ENCODE measurements at regions not wholly inside any gene's neighbourhood (a gene's known extent, or its start where the extent isn't known, plus 50 kb on each side); places are given as distances from the start of the nearest gene placed in this dataset.

- DNase-seq (ENCODE audit: low read depth), result no peak
These were observed 296.3 kb downstream of the GPAM start for GRCh38 chr10:111887266-111887665.

- no peak for DNase-seq (ENCODE audit: low read depth)
These were observed 293.5 kb downstream of the GPAM start for GRCh38 chr10:111890046-111890445.

GRCh38 chr10:111916011-111916410 lies 267.6 kb downstream of the GPAM start:
- DNase-seq (ENCODE audit: low read depth), result no peak

- DNase-seq (ENCODE audit: low read depth), result no peak
These were observed 261.7 kb downstream of the GPAM start for GRCh38 chr10:111921821-111922220.

- DNase-seq (ENCODE audit: low read depth), result no peak
These were observed 260.5 kb downstream of the GPAM start for GRCh38 chr10:111923032-111923431.

- DNase-seq (ENCODE audit: low read depth), result no peak
These were observed 257.3 kb downstream of the GPAM start for GRCh38 chr10:111926286-111926685.

- DNase-seq (ENCODE audit: low read depth), result no peak
These were observed 249.6 kb downstream of the GPAM start for GRCh38 chr10:111933937-111934336.

- no peak for DNase-seq (ENCODE audit: low read depth)
These were observed 248.6 kb downstream of the GPAM start for GRCh38 chr10:111934931-111935330.

GRCh38 chr10:111936143-111936542 lies 247.4 kb downstream of the GPAM start:
- DNase-seq (ENCODE audit: low read depth), result no peak

- DNase-seq (ENCODE audit: low read depth), result no peak
These were observed 239.2 kb downstream of the GPAM start for GRCh38 chr10:111944331-111944730.

- no peak for DNase-seq (ENCODE audit: low read depth)
These were observed 229.6 kb downstream of the GPAM start for GRCh38 chr10:111953949-111954348.

- DNase-seq (ENCODE audit: low read depth), result no peak
These were observed 229.2 kb downstream of the GPAM start for GRCh38 chr10:111954386-111954785.

GRCh38 chr10:111956841-111957240 lies 226.7 kb downstream of the GPAM start:
- DNase-seq (ENCODE audit: low read depth), result no peak

GRCh38 chr10:111962951-111963350 lies 220.6 kb downstream of the GPAM start:
- DNase-seq (ENCODE audit: low read depth), result no peak

- no peak for DNase-seq (ENCODE audit: low read depth)
These were observed 216.4 kb downstream of the GPAM start for GRCh38 chr10:111967116-111967515.

GRCh38 chr10:111967547-111967946 lies 216.0 kb downstream of the GPAM start:
- no peak for DNase-seq (ENCODE audit: low read depth)

GRCh38 chr10:111968647-111969046 lies 214.9 kb downstream of the GPAM start:
- DNase-seq (ENCODE audit: low read depth), result no peak

- no peak for DNase-seq (ENCODE audit: low read depth)
These were observed 213.5 kb downstream of the GPAM start for GRCh38 chr10:111970111-111970510.

GRCh38 chr10:111972109-111972508 lies 211.5 kb downstream of the GPAM start:
- no peak for DNase-seq (ENCODE audit: low read depth)

- DNase-seq (ENCODE audit: low read depth), result no peak
These were observed 210.3 kb downstream of the GPAM start for GRCh38 chr10:111973306-111973705.

GRCh38 chr10:111973826-111974225 lies 209.7 kb downstream of the GPAM start:
- DNase-seq (ENCODE audit: low read depth), result no peak

- no peak for DNase-seq (ENCODE audit: low read depth)
These were observed 209.2 kb downstream of the GPAM start for GRCh38 chr10:111974325-111974724.

GRCh38 chr10:111976557-111976956 lies 207.0 kb downstream of the GPAM start:
- no peak for DNase-seq (ENCODE audit: low read depth)

- no peak for DNase-seq (ENCODE audit: low read depth)
These were observed 199.5 kb downstream of the GPAM start for GRCh38 chr10:111984057-111984456.

GRCh38 chr10:111986079-111986478 lies 197.5 kb downstream of the GPAM start:
- DNase-seq (ENCODE audit: low read depth), result no peak
